HG03135 (cell line): ENCODE measurements at regions not wholly inside any gene's neighbourhood (a gene's known extent, or its start where the extent isn't known, plus 50 kb on each side); places are given as distances from the start of the nearest gene placed in this dataset.

Source experiments
- ATAC-seq: cut with Tn5 transposase; IDR thresholded peaks from one replicate; pipeline ENCODE4 v1.9.1; 2021; ENCODE audit warnings: mild to moderate bottlenecking, moderate library complexity; ENCODE audit not compliant: unreplicated experiment

- no peak for ATAC-seq
Observed at GRCh38 chr6:167731731-167732422, 94.8 kb upstream of the AFDN start.

GRCh38 chr6:167733740-167734661 lies 92.7 kb upstream of the AFDN start:
- no peak for ATAC-seq

DNA sequence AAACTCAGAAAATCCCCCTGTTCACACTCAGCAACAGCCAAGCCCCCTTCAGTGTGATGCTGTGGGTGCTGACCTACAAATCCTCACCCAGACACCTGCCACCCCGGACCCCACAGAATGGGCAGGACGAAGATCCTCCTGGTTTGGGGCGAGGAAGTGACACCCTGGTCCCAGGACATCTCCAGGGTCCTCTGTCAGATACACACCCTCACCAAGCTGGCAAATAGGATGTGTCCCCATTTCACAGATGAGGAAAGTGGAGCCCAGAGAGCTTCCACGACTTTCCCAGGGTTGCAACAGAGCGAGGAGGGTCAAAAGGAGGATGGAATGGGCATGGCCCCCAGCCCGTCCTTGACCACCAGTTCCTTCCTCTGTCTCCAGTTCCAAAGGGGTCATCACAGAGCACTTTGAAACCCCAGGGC lies 92.0 kb upstream of the AFDN start:
- no peak for ATAC-seq

GRCh38 chr6:167735084-167735950 lies 91.4 kb upstream of the AFDN start:
- no peak for ATAC-seq

DNA sequence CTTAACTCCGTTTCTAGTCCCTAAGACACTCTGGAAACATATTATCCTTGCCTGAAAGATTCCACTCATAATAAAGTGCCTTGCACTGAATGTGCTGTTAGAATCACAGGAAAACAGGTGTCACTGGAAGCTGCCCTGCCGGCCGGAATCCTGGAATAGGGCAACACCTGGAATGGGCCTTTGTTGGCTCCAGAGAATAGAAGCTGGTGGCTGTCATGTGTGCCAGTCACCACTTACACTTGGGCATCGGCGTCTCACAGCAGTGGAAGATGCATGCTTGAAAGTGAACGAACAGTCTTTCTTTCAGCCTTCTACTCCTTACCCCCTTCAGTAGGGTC lies 90.8 kb upstream of the AFDN start:
- no peak for ATAC-seq

DNA sequence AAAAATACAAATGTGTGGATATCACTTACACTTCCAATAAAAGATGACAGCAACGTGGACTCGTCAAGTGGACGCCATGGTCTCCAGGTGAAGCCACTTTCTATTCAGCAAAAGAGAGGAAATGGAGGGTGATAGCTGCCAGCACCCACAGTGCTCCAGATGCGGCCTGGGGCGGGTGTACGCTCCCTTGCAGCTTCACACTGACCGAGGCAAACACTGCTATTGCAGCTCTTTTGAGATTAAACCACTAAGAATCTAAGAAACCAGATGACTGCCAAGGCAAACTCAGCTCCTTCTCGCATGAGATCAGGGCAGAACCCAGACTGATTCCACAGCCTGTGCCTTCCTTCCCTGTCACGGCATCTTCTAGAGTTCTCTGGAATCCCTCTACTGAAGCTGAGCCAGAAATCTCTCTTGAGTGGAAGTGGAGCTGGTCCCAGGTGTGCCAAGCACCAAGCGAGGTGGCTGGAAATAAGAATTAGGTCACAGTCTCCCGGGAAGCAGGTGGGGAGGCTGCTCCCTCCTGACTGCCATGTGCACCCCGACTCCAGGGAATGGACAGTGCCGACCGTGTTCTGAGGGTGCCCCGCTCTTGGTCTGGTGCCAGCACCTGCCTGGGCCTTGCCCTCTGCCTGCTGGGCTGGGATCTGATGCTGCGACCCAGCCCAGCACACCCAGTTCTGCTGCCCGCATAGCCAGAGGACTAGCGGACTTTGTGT lies 90.1 kb upstream of the AFDN start:
- no peak for ATAC-seq

GRCh38 chr6:167737205-167737830 lies 89.4 kb upstream of the AFDN start:
- no peak for ATAC-seq

GRCh38 chr6:167738386-167738785 lies 88.3 kb upstream of the AFDN start:
- ATAC-seq = no peak

GRCh38 chr6:167739721-167740475 lies 86.8 kb upstream of the AFDN start:
- no peak for ATAC-seq

DNA sequence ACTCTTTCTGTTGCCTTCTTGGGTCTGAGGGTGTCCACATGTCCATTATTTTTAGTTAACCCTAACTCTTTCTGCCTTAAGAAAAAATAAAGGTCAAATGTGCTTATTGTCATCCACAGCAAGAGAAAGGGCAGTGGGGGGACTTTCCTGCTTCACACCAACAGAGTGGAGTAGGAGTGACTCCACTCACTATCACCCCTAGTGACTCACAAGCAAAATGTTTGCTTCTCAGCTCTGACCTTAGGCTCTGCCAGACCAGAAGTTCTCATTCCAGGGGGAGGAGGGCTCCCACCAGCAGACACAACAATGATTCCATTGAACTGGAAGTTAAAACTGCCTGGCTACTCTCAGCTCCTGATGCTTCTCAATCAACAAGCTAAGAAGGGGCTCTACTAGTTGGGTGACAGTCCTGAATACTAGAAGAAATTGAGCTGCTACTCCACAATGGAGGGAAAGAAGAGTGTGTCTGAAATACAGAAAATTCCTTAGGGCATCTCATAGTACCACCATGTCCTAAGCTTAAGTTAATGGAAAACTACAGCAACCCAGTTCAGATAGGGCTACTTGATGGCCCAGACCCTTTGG lies 83.9 kb upstream of the AFDN start:
- no peak for ATAC-seq

DNA sequence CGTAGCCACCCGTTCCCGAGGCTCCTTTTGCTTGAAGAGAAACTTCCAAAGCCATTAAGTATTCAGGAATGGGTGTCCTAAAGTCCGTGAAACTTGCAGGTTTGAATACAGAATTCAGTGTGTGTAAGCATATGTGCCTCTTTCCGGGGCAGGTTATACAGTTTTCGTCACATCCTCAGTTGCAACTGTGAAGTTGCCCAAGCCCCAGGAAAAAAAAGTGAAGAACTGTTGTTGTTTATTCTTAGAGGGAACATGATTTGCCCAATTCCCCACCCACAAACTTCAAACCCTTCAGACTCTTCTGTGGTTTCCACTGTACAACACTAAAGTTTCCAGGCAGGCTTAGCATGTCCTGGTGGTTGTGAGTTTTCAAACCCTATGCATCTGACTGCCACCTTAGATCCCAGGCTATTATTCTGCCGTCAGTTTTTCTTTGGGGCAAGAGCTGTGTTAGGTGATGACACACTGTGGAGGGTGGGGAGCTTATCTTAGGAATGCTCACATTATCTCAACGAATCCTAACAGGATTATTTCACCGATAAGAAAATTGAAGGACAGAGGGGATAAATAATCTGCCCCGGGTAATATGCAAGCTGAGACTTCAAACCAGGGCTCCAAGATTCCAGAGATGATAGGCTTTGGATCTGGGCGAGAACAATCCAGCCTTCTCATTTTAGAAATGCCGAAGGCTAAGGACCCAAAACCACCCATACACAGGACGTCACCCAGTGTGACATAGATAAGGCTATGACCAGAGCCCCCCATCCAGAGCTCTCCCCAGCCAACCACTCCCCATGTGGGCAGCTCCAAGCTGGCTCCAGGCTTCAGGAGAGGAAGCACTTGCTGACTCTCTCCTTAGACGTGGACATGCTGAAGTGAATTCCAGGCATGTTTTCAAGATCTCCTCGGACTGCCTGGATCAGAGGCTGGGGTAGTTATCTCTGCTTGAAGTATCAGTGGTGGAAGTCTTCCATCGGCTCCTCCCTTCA lies 81.7 kb upstream of the AFDN start:
- ATAC-seq = no peak

DNA sequence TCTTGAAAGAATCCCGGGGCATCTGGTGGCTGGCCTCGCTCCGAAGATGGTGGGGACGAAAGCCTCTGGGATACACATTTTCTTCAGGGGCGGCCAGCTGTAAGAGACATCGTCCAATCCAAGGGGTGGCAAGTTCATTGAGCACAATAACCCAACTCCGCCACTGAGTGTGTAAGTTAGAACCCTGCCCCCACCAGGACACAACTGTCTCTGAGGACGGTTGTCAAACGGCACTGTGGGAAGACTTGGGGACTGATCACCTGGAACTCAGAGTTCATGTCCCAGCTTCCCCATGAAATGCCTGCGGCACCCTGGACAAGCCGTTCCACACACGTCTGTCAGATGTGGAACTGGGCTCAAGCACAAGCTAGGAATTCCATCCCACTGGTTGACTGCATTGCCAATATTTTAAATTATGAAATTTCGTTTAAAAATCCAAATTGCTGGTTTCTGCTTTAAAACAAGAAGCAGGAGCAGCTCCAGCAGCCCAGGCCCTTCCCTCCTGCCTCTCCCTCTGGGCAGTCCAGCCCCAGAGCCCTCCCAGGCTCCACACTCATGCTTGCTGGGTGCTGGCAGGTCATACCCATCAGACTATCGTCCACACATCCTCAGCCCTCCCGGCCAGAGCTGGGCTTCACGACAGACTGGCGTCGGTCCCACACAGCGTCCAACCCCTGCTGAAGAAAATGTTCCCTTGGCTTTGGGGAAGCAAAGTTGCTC lies 80.9 kb upstream of the AFDN start:
- no peak for ATAC-seq

- no peak for ATAC-seq
Observed at GRCh38 chr6:167746390-167746907, 80.3 kb upstream of the AFDN start.

DNA sequence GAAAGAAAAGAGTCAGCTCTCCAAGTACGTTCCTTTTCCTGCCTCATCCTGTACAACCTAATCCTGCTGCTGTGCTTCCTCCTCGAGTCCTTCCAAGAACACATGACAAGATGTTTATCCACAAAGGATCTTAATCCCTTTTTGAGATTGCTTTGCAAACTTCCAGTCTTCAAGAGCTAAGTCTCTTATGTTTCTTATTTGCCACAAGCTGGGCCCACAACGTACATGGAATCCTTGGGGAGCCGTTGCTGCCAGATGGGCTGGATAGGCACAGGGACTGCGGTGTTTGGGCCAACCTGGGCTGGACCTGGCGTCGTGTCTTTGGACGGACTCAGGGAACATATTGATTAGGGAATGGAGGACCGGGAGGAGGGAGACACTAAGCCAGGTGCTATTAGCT lies 79.7 kb upstream of the AFDN start:
- ATAC-seq = no peak

DNA sequence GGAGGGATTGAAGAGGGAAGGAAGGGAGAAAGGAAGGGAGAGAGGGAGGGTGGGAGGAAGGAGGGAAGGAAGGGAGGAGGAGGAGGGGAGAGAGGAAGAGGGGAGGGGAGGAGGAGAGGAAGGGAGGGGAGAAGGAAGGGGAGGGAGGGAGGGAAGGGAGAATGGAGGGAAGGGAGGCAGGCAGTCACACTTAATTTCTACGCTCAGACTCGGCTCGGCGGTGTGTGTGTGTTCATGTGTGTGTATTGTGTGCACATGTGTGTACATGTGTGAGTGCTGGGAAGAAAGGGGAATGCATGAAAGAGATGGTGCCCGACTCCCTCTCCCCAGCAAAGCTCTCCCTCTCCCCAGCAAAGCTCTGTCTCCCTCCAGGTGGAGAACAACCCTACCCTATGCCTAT lies 79.1 kb upstream of the AFDN start:
- ATAC-seq = no peak

GRCh38 chr6:167748046-167748445 lies 78.7 kb upstream of the AFDN start:
- ATAC-seq = no peak
